Liver (tissue), 8 donors: ENCODE measurements at regions not wholly inside any gene's neighbourhood (a gene's known extent, or its start where the extent isn't known, plus 50 kb on each side); places are given as distances from the start of the nearest gene placed in this dataset.

Experiments
- DNase-seq: peaks from one replicate; pipeline ENCODE4 v3.0.0-alpha.2; 2017; ENCODE audit warnings: low spot score
- H3K27ac ChIP-seq, 2 donors: one replicate each; pipeline ENCODE4 v1.7.0; 2013; ENCODE audit warnings: inconsistent platforms in 2 of 2, low read length in 2 of 2, control low read depth in 1 of 2, low read depth in 1 of 2, mild to moderate bottlenecking in 1 of 2
- H3K27me3 ChIP-seq, 4 donors: one replicate each; pipeline versions ENCODE4 v1.6.1 to v1.7.0; 2013; ENCODE audit warnings: low read length in 3 of 4, inconsistent platforms in 1 of 4, mild to moderate bottlenecking in 1 of 4, moderate library complexity in 1 of 4; ENCODE audit not compliant: control insufficient read depth in 4 of 4, insufficient read depth in 4 of 4
- H3K36me3 ChIP-seq, 4 donors: one replicate each; pipeline versions ENCODE4 v1.6.1 to v1.7.0; 2013; ENCODE audit warnings: low read length in 3 of 4, mild to moderate bottlenecking in 3 of 4, low read depth in 1 of 4, moderate library complexity in 1 of 4; ENCODE audit not compliant: control insufficient read depth in 4 of 4, insufficient read depth in 3 of 4
- H3K4me1 ChIP-seq, 4 donors: one replicate each; pipeline versions ENCODE4 v1.6.1 to v1.7.0; 2013; ENCODE audit warnings: low read length in 3 of 4, mild to moderate bottlenecking in 3 of 4, moderate library complexity in 1 of 4; ENCODE audit not compliant: control insufficient read depth in 4 of 4, insufficient read depth in 4 of 4
- H3K4me3 ChIP-seq, 3 donors: one replicate each; pipeline versions ENCODE4 v1.6.1 to v1.7.0; 2013; ENCODE audit warnings: low read length in 3 of 3, control low read depth in 1 of 3, low read depth in 1 of 3, mild to moderate bottlenecking in 1 of 3
- H3K9ac ChIP-seq, 2 donors: one replicate each; pipeline ENCODE4 v1.7.0; 2013; ENCODE audit warnings: low read length in 2 of 2, mild to moderate bottlenecking in 2 of 2, moderate library complexity in 2 of 2, control low read depth in 1 of 2, low read depth in 1 of 2
- H3K9me3 ChIP-seq, 4 donors: one replicate each; pipeline versions ENCODE4 v1.6.1 to v1.7.0; 2013; ENCODE audit warnings: low read length in 3 of 4; ENCODE audit not compliant: control insufficient read depth in 4 of 4
- EGR1 ChIP-seq, 2 donors: IDR thresholded peaks; 2 replicates each; pipeline ENCODE4 v1.6.1; 2016 to 2018; ENCODE audit warnings: antibody characterized with exemption in 2 of 2, low read depth in 2 of 2
- FOXA1 ChIP-seq: IDR thresholded peaks from 2 replicates; pipeline ENCODE4 v1.6.1; 2016; ENCODE audit warnings: antibody characterized with exemption
- FOXA2 ChIP-seq: IDR thresholded peaks from 2 replicates; pipeline ENCODE4 v1.6.1; 2016; ENCODE audit warnings: antibody characterized with exemption
- GABPA ChIP-seq, 2 donors: IDR thresholded peaks in 1 of 2; conservative IDR thresholded peaks in 1 of 2; 2 replicates each; pipeline ENCODE4 v1.6.1; 2016; ENCODE audit warnings: antibody characterized with exemption in 2 of 2, mild to moderate bottlenecking in 1 of 2, moderate library complexity in 1 of 2
- HNF4A ChIP-seq, 2 donors: conservative IDR thresholded peaks; 2 replicates each; pipeline ENCODE4 v1.6.1; 2016; ENCODE audit warnings: antibody characterized with exemption in 2 of 2, mild to moderate bottlenecking in 2 of 2
- HNF4G ChIP-seq: IDR thresholded peaks from 2 replicates; pipeline ENCODE4 v1.6.1; 2016; ENCODE audit warnings: antibody characterized with exemption
- JUND ChIP-seq, 2 donors: IDR thresholded peaks; 2 replicates each; pipeline ENCODE4 v1.6.1; 2016; ENCODE audit warnings: antibody characterized with exemption in 2 of 2
- NR2F2 ChIP-seq: IDR thresholded peaks from 2 replicates; pipeline ENCODE4 v1.6.1; 2016; ENCODE audit warnings: antibody characterized with exemption
- RAD21 ChIP-seq, 2 donors: IDR thresholded peaks; 2 replicates each; pipeline ENCODE4 v1.6.1; 2016; ENCODE audit warnings: antibody characterized with exemption in 2 of 2, mild to moderate bottlenecking in 2 of 2
- RXRA ChIP-seq, 2 donors: IDR thresholded peaks; 2 replicates each; pipeline ENCODE4 v1.6.1; 2017 to 2018; ENCODE audit warnings: antibody characterized with exemption in 2 of 2, mild to moderate bottlenecking in 1 of 2
- SP1 ChIP-seq: IDR thresholded peaks from 2 replicates; pipeline ENCODE4 v1.6.1; 2018; ENCODE audit warnings: antibody characterized with exemption, mild to moderate bottlenecking
- TAF1 ChIP-seq: conservative IDR thresholded peaks from 2 replicates; pipeline ENCODE4 v1.6.1; 2016; ENCODE audit warnings: antibody characterized with exemption, mild to moderate bottlenecking
- YY1 ChIP-seq: IDR thresholded peaks from 2 replicates; pipeline ENCODE4 v1.6.1; 2016; ENCODE audit warnings: antibody characterized with exemption, mild to moderate bottlenecking
- WGBS: extraction: QIAGEN DNeasy Blood & Tissue Kit; methylation state at CpG from one replicate; pipeline ENCODE4 v1.1.7; 2013; 5-methylcytosine and 5-hydroxymethylcytosine counted together
- TF ChIP-seq, protein P1 (sequence below): fragments of 150-350 bp; IDR thresholded peaks from 2 replicates; pipeline ENCODE4 v1.5.1; 2017; ENCODE audit warnings: improper control_type of control experiment, low read depth, low read length; ENCODE audit not compliant: missing input control
- TF ChIP-seq, protein P2 (sequence below): IDR thresholded peaks from 2 replicates; pipeline ENCODE4 v1.6.1; 2016; ENCODE audit warnings: antibody characterized with exemption
- TF ChIP-seq, protein P3 (sequence below): IDR thresholded peaks from 2 replicates; pipeline ENCODE4 v1.6.1; 2016; ENCODE audit warnings: antibody characterized with exemption
- TF ChIP-seq, protein P4 (sequence below): IDR thresholded peaks from 2 replicates; pipeline ENCODE4 v1.6.1; 2016; ENCODE audit warnings: antibody characterized with exemption
- TF ChIP-seq, protein P5 (sequence below): IDR thresholded peaks from 2 replicates; pipeline ENCODE4 v1.6.1; 2016; ENCODE audit warnings: antibody characterized with exemption, mild to moderate bottlenecking
- donor health status: healthy.
- donor health status: healthy.
- donor health status: healthy.
- donor health status: healthy.
- donor health status: healthy.

DNA sequence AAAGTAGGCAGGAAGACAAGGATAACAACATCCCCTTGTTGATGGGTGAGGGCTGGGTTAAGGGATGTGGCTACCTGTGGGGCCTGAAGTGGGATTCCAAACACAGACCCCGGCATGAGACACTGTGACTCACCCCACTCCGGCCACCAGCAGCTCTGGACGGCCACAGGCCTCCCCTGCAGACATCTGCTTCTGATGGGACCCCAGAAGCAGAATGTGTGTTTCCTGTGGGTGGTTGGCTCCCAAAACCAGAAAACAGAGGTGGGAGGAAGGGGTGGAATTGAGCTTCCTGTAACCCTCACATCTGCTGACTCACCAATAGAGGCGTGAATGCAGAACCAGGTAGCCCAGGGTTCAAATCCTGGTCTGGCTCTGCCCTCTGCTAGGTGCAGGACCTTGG lies 216.6 kb upstream of the PWP1 start:
- no peak for TF ChIP-seq GABPA (IDR thresholded peaks at IDR 0.05 in 1 of 2, conservative IDR thresholded peaks at IDR 0.05 in 1 of 2)
- TF ChIP-seq, protein P1, sequence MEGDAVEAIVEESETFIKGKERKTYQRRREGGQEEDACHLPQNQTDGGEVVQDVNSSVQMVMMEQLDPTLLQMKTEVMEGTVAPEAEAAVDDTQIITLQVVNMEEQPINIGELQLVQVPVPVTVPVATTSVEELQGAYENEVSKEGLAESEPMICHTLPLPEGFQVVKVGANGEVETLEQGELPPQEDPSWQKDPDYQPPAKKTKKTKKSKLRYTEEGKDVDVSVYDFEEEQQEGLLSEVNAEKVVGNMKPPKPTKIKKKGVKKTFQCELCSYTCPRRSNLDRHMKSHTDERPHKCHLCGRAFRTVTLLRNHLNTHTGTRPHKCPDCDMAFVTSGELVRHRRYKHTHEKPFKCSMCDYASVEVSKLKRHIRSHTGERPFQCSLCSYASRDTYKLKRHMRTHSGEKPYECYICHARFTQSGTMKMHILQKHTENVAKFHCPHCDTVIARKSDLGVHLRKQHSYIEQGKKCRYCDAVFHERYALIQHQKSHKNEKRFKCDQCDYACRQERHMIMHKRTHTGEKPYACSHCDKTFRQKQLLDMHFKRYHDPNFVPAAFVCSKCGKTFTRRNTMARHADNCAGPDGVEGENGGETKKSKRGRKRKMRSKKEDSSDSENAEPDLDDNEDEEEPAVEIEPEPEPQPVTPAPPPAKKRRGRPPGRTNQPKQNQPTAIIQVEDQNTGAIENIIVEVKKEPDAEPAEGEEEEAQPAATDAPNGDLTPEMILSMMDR: no peak
- TF ChIP-seq, protein P2, sequence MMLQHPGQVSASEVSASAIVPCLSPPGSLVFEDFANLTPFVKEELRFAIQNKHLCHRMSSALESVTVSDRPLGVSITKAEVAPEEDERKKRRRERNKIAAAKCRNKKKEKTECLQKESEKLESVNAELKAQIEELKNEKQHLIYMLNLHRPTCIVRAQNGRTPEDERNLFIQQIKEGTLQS: no peak
- TF ChIP-seq HNF4A (conservative IDR thresholded peaks at IDR 0.05): no peak
- TF ChIP-seq JUND (IDR thresholded peaks at IDR 0.05): no peak
- TF ChIP-seq, protein P3, sequence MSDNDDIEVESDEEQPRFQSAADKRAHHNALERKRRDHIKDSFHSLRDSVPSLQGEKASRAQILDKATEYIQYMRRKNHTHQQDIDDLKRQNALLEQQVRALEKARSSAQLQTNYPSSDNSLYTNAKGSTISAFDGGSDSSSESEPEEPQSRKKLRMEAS: no peak
- TF ChIP-seq RXRA (IDR thresholded peaks at IDR 0.05): no peak
- TF ChIP-seq TAF1: no peak
- no peak for TF ChIP-seq FOXA1
- TF ChIP-seq, protein P4, sequence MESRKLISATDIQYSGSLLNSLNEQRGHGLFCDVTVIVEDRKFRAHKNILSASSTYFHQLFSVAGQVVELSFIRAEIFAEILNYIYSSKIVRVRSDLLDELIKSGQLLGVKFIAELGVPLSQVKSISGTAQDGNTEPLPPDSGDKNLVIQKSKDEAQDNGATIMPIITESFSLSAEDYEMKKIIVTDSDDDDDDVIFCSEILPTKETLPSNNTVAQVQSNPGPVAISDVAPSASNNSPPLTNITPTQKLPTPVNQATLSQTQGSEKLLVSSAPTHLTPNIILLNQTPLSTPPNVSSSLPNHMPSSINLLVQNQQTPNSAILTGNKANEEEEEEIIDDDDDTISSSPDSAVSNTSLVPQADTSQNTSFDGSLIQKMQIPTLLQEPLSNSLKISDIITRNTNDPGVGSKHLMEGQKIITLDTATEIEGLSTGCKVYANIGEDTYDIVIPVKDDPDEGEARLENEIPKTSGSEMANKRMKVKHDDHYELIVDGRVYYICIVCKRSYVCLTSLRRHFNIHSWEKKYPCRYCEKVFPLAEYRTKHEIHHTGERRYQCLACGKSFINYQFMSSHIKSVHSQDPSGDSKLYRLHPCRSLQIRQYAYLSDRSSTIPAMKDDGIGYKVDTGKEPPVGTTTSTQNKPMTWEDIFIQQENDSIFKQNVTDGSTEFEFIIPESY: no peak
- TF ChIP-seq SP1: no peak
- no peak for TF ChIP-seq HNF4G
- TF ChIP-seq FOXA2: no peak
- TF ChIP-seq EGR1 (IDR thresholded peaks at IDR 0.05; ENCODE audit: low read depth in 2 of 2): no peak
- TF ChIP-seq RAD21 (IDR thresholded peaks at IDR 0.05): no peak
- no peak for TF ChIP-seq YY1
- no peak for TF ChIP-seq NR2F2
- TF ChIP-seq, protein P5, sequence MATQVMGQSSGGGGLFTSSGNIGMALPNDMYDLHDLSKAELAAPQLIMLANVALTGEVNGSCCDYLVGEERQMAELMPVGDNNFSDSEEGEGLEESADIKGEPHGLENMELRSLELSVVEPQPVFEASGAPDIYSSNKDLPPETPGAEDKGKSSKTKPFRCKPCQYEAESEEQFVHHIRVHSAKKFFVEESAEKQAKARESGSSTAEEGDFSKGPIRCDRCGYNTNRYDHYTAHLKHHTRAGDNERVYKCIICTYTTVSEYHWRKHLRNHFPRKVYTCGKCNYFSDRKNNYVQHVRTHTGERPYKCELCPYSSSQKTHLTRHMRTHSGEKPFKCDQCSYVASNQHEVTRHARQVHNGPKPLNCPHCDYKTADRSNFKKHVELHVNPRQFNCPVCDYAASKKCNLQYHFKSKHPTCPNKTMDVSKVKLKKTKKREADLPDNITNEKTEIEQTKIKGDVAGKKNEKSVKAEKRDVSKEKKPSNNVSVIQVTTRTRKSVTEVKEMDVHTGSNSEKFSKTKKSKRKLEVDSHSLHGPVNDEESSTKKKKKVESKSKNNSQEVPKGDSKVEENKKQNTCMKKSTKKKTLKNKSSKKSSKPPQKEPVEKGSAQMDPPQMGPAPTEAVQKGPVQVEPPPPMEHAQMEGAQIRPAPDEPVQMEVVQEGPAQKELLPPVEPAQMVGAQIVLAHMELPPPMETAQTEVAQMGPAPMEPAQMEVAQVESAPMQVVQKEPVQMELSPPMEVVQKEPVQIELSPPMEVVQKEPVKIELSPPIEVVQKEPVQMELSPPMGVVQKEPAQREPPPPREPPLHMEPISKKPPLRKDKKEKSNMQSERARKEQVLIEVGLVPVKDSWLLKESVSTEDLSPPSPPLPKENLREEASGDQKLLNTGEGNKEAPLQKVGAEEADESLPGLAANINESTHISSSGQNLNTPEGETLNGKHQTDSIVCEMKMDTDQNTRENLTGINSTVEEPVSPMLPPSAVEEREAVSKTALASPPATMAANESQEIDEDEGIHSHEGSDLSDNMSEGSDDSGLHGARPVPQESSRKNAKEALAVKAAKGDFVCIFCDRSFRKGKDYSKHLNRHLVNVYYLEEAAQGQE: no peak
- 73% methylated on average over 4 of the region's 4 CpGs for WGBS
- no peak overlapping the region for H3K27ac ChIP-seq
- no peaks in the 10 kb centered on the region for H3K36me3 ChIP-seq
- no peak for DNase-seq
- no peak overlapping the region for H3K9ac ChIP-seq
- H3K4me3 ChIP-seq: no peak overlapping the region
- H3K9me3 ChIP-seq: no peaks in the 10 kb centered on the region
- H3K27me3 ChIP-seq: no peaks in the 10 kb centered on the region
- peaks cover 0 to 2% (median 0%) of the 10 kb centered on the region in 4 donors for H3K4me1 ChIP-seq
